ENCODE measurements at regions not wholly inside any gene's neighbourhood (a gene's known extent, or its start where the extent isn't known, plus 50 kb on each side); places are given as distances from the start of the nearest gene placed in this dataset.

DNA sequence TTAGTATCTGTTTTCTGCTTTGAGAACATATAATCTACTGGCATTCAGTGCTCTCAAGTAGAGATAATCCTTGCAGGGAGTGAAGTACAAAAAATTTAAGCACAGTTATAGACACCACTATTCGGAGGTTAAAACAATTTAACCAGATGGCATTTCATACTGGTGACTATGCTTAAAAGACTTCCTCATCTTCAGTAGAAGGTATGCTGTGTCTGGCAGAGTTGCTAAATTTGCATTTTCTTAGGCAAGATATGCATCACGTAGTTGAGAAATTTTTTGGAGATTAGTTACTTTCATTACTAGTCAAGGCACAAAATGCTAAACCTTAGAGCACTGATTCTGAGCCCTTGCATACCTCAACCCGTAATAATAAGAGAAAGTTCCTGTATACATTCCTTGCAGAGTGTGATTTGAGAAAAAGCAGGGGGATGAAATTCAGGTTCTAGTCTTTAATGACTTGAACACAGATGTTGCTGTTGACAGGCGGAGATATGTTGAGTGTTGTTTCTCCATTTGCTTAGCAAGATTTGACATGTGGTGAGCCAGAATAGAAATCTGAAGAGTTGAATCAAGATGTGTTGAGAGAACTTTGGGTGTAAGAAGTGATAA is 70.8 kb upstream of the STARD4 start:
- no peak for DNase-seq (ENCODE audit: low read depth in 4 of 4, low spot score in 3 of 4)

DNA sequence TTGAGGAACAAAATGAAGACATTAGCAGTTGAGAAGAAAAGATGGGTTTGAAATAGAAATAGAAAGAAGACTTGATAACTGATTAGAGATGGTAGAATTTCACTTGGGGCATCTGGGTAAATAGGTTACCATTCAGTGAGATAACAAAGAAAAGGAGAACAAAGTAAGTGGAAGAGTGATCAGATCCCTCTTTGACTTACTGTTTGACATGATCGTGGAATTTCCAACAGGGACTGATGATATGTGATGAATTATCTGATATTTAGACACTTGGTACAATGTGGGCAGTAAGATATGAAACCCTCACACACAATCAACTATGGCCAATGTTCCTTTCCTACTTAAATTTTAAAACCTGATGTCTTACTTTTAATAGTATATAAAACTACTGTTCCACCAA is 70.1 kb upstream of the STARD4 start:
- DNase-seq (ENCODE audit: low read depth in 4 of 4, low spot score in 3 of 4) = no peak

DNA sequence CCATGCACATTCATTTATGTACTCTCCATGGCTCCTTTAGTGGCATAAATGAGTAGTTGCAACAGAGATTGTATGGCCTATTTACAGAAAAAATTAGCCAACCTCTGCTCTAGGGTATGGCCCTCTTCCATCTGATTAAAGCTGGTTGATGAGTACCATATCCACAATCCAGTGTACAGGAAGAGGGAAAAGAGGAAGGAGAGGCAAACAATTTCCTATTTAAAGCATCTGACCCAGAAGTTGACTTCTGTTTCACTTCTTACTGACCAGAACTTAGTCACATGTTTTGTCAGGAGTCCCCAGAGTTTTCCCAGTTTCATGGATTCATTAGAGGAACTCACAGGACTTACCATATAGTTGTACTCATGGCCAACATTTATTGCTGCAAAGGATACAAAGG is 68.6 kb upstream of the STARD4 start:
- no peak for DNase-seq (ENCODE audit: low read depth in 4 of 4, low spot score in 3 of 4)

DNA sequence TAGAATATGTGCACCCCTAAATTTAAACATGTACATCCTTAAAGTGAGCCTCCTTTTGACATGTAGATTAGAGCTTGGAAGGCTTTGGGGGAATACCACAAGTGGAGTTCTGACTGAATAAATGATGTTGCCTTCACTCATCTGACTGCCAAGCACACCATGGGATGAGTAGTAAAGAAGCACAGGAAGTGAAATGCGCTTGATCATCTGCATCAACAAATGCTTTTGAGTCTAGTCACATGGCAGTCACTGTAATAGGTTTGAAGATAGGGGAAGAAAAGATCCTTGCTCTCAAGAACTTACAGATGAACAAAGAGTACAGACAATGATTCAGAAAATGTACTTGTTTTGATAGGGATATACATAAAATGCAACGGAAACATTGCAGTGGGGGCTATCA is 62.0 kb upstream of the STARD4 start:
- no peak for DNase-seq (ENCODE audit: low read depth in 4 of 4, low spot score in 3 of 4)

DNA sequence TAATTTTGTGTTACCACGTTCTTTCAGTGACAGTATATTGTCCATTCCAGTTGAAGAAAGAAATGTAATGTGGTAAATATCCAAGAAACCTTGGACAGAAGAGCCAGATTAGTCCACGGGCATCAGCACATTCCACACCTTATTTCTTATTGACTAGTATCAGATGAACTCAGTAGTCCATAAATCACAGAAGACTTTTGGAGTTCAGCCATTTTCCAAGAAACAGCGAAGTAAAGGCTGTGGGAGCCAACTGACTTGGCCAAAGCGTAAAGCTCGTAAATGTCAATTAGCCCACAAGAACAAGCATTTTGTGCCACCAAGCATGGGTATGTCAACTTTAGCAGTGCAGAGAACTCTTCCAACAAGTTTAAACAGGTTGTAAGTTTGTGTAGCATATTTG is 60.2 kb upstream of the STARD4 start:
- DNase-seq (ENCODE audit: low read depth in 4 of 4, low spot score in 3 of 4) = no peak

DNA sequence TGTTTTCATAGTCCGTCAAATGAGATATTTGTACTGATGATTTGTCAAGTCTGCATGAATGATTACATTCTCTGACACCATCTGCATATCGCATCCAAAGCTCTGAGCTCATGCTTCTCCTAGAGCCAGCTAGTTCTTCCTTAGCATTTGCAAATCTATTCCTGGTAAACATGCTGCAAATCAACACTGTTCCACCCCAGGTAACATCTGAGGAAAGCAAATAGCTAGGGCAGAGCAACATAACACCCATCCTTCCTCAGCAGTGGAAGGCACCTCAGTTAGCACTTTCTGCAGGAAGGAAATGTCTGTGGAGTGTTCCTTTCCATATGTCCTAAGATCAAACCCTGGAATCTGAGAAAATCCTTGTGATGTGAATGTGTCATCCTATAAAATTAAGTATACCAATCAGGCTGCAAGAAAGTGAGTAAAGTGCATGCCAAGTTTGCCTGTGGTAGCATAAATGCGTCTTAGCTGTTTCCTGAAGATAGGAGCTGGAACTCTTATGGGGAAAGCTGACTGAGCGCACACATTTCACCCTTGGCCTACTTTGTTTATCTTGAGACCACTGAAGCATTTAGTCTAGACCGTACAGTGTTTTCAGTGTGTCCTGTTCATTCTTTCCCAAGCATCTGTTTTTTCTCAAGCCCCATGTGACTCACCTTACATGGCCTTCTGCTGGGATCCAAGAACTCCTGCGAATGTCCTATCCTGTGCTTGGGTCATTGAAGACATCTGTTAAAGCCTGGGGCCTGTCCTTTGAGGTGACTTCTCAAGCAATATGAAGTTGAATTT is 50.9 kb upstream of the STARD4 start:
- DNase-seq (ENCODE audit: low read depth in 4 of 4, low spot score in 3 of 4) = peak in 3 of 4 donors; percentile 61 to 73 (median 62)

DNA sequence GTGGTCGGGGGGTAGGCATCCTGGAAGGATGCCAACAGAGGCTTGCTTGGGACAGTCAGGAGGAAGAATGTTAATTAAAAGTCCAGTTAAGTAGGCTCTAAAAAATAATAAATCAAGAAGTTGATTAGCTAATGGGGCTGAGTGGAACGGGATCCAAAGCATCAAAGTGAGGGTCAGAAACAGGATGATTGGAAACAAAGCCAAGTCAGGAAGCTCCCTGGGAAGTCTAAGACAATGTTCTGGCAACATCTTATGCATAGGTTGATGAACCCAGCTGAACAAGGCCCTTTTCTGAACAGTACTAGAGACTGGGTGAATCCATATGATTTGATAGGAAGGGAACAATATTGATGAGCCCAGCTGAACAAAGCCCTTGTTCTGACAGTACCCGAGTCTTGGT is 50.2 kb upstream of the STARD4 start:
- no peak for DNase-seq (ENCODE audit: low read depth in 4 of 4, low spot score in 3 of 4)

All from left renal pelvis (tissue), 4 donors.